GM12873 (cell line): ENCODE measurements at regions not wholly inside any gene's neighbourhood (a gene's known extent, or its start where the extent isn't known, plus 50 kb on each side); places are given as distances from the start of the nearest gene placed in this dataset.

Experiments
- CTCF ChIP-seq: IDR thresholded peaks from 2 replicates; pipeline ENCODE4 v1.5.1; 2012; ENCODE audit warnings: low read depth, mild to moderate bottlenecking, moderate library complexity, low read length, control low read depth; ENCODE audit not compliant: insufficient read depth; ENCODE audit errors: missing control alignments

- TF ChIP-seq CTCF: no peak
Measured at GRCh38 chr9:20014168-20014567, 225.3 kb upstream of the SLC24A2 start.

GRCh38 chr9:20012232-20012631 lies 223.4 kb upstream of the SLC24A2 start:
- TF ChIP-seq CTCF: no peak

GRCh38 chr9:20009606-20010005 lies 220.8 kb upstream of the SLC24A2 start:
- no peak for TF ChIP-seq CTCF

GRCh38 chr9:20002011-20002410 lies 213.2 kb upstream of the SLC24A2 start:
- TF ChIP-seq CTCF: no peak

GRCh38 chr9:20001058-20001457 lies 212.2 kb upstream of the SLC24A2 start:
- TF ChIP-seq CTCF: no peak

GRCh38 chr9:19999491-20000057 lies 210.7 kb upstream of the SLC24A2 start:
- TF ChIP-seq CTCF: no peak

GRCh38 chr9:19998823-19999455 lies 210.1 kb upstream of the SLC24A2 start:
- no peak for TF ChIP-seq CTCF
